Fibroblast of lung (primary cell): ENCODE measurements at regions not wholly inside any gene's neighbourhood (a gene's known extent, or its start where the extent isn't known, plus 50 kb on each side); places are given as distances from the start of the nearest gene placed in this dataset.

ENCODE experiments used
- DNase-seq, 2 donors: peaks; one replicate each; pipeline versions ENCODE4 v3.0.0 to v3.0.0-alpha.2; 2010; ENCODE audit warnings: low read depth in 2 of 2
- H2AFZ ChIP-seq: 2 replicates; pipeline ENCODE4 v1.5.1; 2012; ENCODE audit warnings: low read length, control low read depth, inconsistent platforms
- H3K27ac ChIP-seq: 2 replicates; pipeline ENCODE4 v1.5.1; 2011; ENCODE audit warnings: low read length, control low read depth; ENCODE audit not compliant: insufficient read depth
- H3K27me3 ChIP-seq: 2 replicates; pipeline ENCODE4 v1.5.1; 2011; ENCODE audit warnings: mild to moderate bottlenecking, low read length; ENCODE audit not compliant: control insufficient read depth, insufficient read depth
- H3K36me3 ChIP-seq: 2 replicates; pipeline ENCODE4 v1.5.1; 2011; ENCODE audit warnings: low read length; ENCODE audit not compliant: control insufficient read depth, insufficient read depth
- H3K4me1 ChIP-seq: 2 replicates; pipeline ENCODE4 v1.5.1; 2011; ENCODE audit warnings: low read length; ENCODE audit not compliant: control insufficient read depth, insufficient read depth; ENCODE audit errors: extremely low read depth
- H3K4me2 ChIP-seq: 2 replicates; pipeline ENCODE4 v1.5.1; 2011; ENCODE audit warnings: low read length, control low read depth; ENCODE audit not compliant: insufficient read depth; ENCODE audit errors: extremely low read depth
- H3K4me3 ChIP-seq, 4 experiments: fragments of 200-600 bp in 1 of 4; sonication (generic) in 1 of 4; replicated peaks in 1 of 4; 2 replicates each; pipeline ENCODE4 v1.5.1; 2011 to 2016; ENCODE audit warnings: low read length in 4 of 4, low read depth in 3 of 4, mild to moderate bottlenecking in 3 of 4, control low read depth in 2 of 4, inconsistent platforms in 1 of 4, mixed read lengths in 1 of 4; ENCODE audit not compliant: insufficient read depth in 1 of 4; ENCODE audit errors: control extremely low read depth in 1 of 4
- H3K79me2 ChIP-seq: 2 replicates; pipeline ENCODE4 v1.5.1; 2012; ENCODE audit warnings: mild to moderate bottlenecking, low read length, inconsistent platforms; ENCODE audit not compliant: control insufficient read depth, insufficient read depth
- H3K9ac ChIP-seq: 2 replicates; pipeline ENCODE4 v1.5.1; 2011; ENCODE audit warnings: mild to moderate bottlenecking, low read length, control low read depth; ENCODE audit not compliant: insufficient read depth
- H3K9me3 ChIP-seq: 2 replicates; pipeline ENCODE4 v1.5.1; 2012; ENCODE audit warnings: low read depth, low read length; ENCODE audit not compliant: control insufficient read depth, insufficient read depth
- H4K20me1 ChIP-seq: 2 replicates; pipeline ENCODE4 v1.5.1; 2011; ENCODE audit warnings: low read length; ENCODE audit not compliant: control insufficient read depth, insufficient read depth; ENCODE audit errors: extremely low read depth
- CTCF ChIP-seq, 2 donors: IDR thresholded peaks in 1 of 2; conservative IDR thresholded peaks in 1 of 2; 1 replicate in 1 of 2; 2 replicates in 1 of 2; pipeline ENCODE4 v1.5.1; 2011 to 2012; ENCODE audit warnings: low read length in 2 of 2, control low read depth in 1 of 2, inconsistent platforms in 1 of 2, low read depth in 1 of 2, mild to moderate bottlenecking in 1 of 2
- EZH2 ChIP-seq: IDR thresholded peaks from 2 replicates; pipeline ENCODE4 v1.5.1; 2012; ENCODE audit warnings: low read length, control low read depth, mild to moderate bottlenecking; ENCODE audit errors: missing control alignments

GRCh38 chr2:8153258-8153718 lies 528.6 kb upstream of the ID2 start:
- Histone ChIP-seq H3K79me2 (no peaks in the 10 kb centered on the region), H4K20me1 (no peaks in the 10 kb centered on the region), H3K4me2 (no peak overlapping the region), H3K27ac (no peak overlapping the region), H3K4me1 (peaks cover 6% of the 10 kb centered on the region), H3K9me3 (no peaks in the 10 kb centered on the region), H3K36me3 (no peaks in the 10 kb centered on the region), H3K27me3 (no peaks in the 10 kb centered on the region), H3K4me3 (no peak overlapping the region), H2AFZ (no peak overlapping the region), H3K9ac (no peak overlapping the region)
- no peak for TF ChIP-seq EZH2
- no peak for TF ChIP-seq CTCF (conservative IDR thresholded peaks at IDR 0.05 in 1 of 2, IDR thresholded peaks at IDR 0.05 in 1 of 2; ENCODE audit: low read depth in 1 of 2, low read length in 2 of 2)
- no peak for DNase-seq

- TF ChIP-seq EZH2 (no peak), CTCF (conservative IDR thresholded peaks at IDR 0.05 in 1 of 2, IDR thresholded peaks at IDR 0.05 in 1 of 2; ENCODE audit: low read depth in 1 of 2, low read length in 2 of 2) (no peak)
- DNase-seq = no peak
- no peak overlapping the region for H3K4me3 ChIP-seq
- peaks cover 2% of the 10 kb centered on the region for H3K4me1 ChIP-seq
- no peak overlapping the region for H3K9ac ChIP-seq
- H3K79me2 ChIP-seq = no peaks in the 10 kb centered on the region
- H4K20me1 ChIP-seq = no peaks in the 10 kb centered on the region
- no peaks in the 10 kb centered on the region for H3K36me3 ChIP-seq
- H3K9me3 ChIP-seq = no peaks in the 10 kb centered on the region
- no peak overlapping the region for H2AFZ ChIP-seq
- no peak overlapping the region for H3K27ac ChIP-seq
- H3K27me3 ChIP-seq = no peaks in the 10 kb centered on the region
- H3K4me2 ChIP-seq = no peak overlapping the region
These were observed 527.6 kb upstream of the ID2 start for GRCh38 chr2:8154270-8154669.

GRCh38 chr2:8154936-8155335 lies 526.9 kb upstream of the ID2 start:
- DNase-seq = peak in 1 of 2 donors; percentile 74

More at GRCh38 chr2:8154936-8155335, 526.9 kb upstream of the ID2 start:
- no peaks in the 10 kb centered on the region for H3K36me3 ChIP-seq
- no peaks in the 10 kb centered on the region for H3K79me2 ChIP-seq
- no peaks in the 10 kb centered on the region for H3K27me3 ChIP-seq
- TF ChIP-seq CTCF (conservative IDR thresholded peaks at IDR 0.05 in 1 of 2, IDR thresholded peaks at IDR 0.05 in 1 of 2; ENCODE audit: low read depth in 1 of 2, low read length in 2 of 2) (no peak), EZH2 (no peak)
- H3K9me3 ChIP-seq = no peaks in the 10 kb centered on the region
- H3K27ac ChIP-seq = no peak overlapping the region
- peaks cover 2% of the 10 kb centered on the region for H3K4me1 ChIP-seq
- no peak overlapping the region for H2AFZ ChIP-seq
- H3K9ac ChIP-seq = no peak overlapping the region
- no peaks in the 10 kb centered on the region for H4K20me1 ChIP-seq
- H3K4me3 ChIP-seq = no peak overlapping the region
- H3K4me2 ChIP-seq = no peak overlapping the region
